ENCODE measurements at regions not wholly inside any gene's neighbourhood (a gene's known extent, or its start where the extent isn't known, plus 50 kb on each side); places are given as distances from the start of the nearest gene placed in this dataset.

DNA sequence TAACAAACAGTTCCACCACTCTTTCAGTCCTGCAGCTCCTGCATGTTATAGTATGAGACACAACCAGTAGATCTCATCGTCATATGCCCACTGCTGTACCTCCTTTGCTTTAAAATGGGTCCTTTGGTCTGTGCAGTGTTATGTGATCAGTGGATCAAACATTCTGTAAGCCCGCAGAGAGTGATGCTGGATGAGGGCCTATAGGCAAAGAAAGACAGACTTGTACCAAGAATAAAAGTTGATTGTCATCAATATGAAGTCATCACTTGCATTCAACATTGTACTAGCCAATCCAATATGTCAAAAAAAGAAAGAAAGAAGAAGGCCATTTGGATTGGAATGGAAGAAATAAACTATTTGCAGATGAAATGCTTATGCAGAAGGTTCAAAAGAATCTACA is 79.8 kb upstream of the PHYHIPL start:
- TF ChIP-seq, protein P1, sequence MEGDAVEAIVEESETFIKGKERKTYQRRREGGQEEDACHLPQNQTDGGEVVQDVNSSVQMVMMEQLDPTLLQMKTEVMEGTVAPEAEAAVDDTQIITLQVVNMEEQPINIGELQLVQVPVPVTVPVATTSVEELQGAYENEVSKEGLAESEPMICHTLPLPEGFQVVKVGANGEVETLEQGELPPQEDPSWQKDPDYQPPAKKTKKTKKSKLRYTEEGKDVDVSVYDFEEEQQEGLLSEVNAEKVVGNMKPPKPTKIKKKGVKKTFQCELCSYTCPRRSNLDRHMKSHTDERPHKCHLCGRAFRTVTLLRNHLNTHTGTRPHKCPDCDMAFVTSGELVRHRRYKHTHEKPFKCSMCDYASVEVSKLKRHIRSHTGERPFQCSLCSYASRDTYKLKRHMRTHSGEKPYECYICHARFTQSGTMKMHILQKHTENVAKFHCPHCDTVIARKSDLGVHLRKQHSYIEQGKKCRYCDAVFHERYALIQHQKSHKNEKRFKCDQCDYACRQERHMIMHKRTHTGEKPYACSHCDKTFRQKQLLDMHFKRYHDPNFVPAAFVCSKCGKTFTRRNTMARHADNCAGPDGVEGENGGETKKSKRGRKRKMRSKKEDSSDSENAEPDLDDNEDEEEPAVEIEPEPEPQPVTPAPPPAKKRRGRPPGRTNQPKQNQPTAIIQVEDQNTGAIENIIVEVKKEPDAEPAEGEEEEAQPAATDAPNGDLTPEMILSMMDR (IDR thresholded peaks at IDR 0.05), result no peak
- TF ChIP-seq POLR2A (IDR thresholded peaks at IDR 0.05; ENCODE audit: low read depth) (no peak), EP300 (IDR thresholded peaks at IDR 0.05) (no peak)

All from esophagus muscularis mucosa (tissue), 4 donors.